Epithelial cell of prostate (primary cell): ENCODE measurements at regions not wholly inside any gene's neighbourhood (a gene's known extent, or its start where the extent isn't known, plus 50 kb on each side); places are given as distances from the start of the nearest gene placed in this dataset.
"Not testable (repeated sequence)": the region's sequence is repeated elsewhere in the genome, so short reads cannot be mapped to it uniquely, and the experiment has no call there.

Experiments used
- DNase-seq: peaks from one replicate; pipeline ENCODE4 v3.0.0-alpha.2; 2011; ENCODE audit warnings: low read depth, low spot score
- H3K27ac ChIP-seq: fragments of 450-650 bp; 2 replicates; pipeline ENCODE4 v1.5.1; 2017; ENCODE audit warnings: mild to moderate bottlenecking

DNA sequence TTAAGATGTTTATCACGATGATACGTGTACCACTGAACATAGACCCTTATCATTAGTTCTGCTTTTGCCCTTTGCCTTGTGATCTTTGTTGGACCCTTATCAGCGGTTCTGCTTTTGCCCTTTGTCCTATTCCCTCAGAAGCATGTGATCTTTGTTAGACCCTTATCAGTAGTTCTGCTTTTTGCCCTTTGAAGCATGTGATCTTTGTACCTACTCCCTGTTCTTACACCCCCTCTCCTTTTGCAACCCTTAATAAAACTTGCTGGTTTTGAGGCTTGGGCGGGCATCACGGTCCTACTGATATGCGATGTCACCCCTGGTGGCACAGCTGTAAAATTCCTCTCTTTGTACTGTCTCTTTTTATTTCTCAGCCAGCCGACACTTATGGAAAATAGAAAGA lies 117.0 kb downstream of the SDHAF3 start:
- H3K27ac ChIP-seq, DNase-seq: not testable (repeated sequence)

DNA sequence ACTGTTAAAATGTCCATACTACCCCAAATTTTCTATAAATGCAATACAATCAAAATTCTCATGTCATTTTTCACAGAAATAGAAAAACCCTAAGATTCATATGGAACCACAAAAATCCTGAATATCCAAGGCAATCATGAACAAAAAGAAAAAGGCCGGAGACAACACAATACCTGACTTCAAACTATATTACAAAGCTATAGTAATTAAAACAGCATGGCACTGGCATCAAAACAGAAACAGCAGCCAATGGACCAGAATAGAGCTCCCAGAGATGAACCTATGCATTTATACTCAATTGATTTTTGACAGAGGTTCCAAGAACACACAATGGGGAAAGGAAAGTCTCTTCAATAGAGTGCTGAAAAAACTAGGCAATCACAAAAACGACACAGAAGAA lies 128.8 kb downstream of the SDHAF3 start:
- H3K27ac ChIP-seq, result no peak overlapping the region
- no peak for DNase-seq

DNA sequence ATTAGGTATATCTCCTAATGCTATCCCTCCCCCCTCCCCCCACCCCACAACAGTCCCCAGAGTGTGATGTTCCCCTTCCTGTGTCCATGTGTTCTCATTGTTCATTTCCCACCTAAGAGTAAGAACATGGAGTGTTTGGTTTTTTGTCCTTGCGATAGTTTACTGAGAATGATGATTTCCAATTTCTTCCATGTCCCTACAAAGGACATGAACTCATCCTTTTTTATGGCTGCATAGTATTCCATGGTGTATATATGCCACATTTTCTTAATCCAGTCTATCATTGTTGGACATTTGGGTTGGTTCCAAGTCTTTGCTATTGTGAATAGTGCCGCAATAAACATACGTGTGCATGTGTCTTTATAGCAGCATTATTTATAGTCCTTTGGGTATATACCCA lies 140.7 kb downstream of the SDHAF3 start:
- DNase-seq, result not testable (repeated sequence)

DNA sequence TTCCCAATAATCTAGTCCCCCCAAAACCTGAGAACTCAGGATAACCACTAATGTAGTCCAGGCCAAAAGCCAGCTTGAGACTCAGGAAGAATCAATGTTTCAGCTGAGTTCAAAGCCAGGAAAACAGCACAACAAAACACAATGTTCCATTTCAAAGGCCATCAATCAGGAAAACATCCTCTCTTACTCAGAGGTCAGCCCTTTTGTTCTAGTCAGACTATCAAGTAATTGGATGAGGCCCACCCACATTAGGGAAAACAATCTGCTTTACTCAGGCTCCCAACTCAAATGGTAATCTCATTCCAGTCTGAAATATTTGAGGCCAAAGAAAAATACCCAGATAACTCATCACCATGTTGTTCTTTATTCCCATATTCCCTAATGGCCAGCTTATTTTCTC lies 152.2 kb downstream of the SDHAF3 start:
- no peak overlapping the region for H3K27ac ChIP-seq
- no peak for DNase-seq

More for the DNA sequence above, 140.7 kb downstream of the SDHAF3 start:
- not testable (repeated sequence) for H3K27ac ChIP-seq

DNA sequence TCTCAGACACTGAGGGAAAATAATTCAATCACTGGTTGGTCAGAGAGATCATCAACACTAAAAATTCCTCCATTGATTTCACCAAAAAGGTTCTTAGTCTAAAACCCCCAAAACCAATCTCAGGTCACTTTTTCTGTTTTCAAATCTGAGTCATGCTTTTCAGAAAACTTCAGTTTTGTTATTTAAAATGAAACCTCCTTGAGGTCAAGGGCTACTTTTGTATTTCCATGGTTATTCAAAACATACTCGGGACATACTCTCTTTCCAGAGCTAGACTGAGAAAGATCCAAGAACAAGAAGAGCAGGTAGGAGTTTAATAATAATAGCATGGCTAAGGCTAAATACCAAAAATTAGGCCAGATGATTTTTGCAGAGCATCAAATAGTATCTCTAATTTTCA lies 152.8 kb downstream of the SDHAF3 start:
- no peak for DNase-seq
- no peak overlapping the region for H3K27ac ChIP-seq

DNA sequence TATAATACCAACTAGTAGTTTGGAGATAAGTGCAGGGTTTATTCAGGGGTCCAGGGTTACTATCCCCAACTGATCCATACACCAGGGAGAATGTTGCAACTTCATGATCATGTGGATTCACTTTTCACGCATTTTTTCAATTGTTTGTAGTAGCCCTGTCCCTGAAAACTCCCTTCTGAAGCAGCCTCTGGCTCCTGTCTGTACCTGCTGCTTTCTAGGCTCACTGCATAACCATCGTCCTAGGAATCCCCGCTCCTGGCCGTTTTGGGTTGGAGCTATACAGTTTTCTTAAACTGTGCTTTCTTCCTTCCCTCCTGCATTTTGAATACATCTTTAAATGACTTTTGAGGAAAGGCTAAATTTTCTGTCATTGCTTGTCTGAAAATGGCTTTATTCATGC lies 154.1 kb downstream of the SDHAF3 start:
- no peak overlapping the region for H3K27ac ChIP-seq
- no peak for DNase-seq

DNA sequence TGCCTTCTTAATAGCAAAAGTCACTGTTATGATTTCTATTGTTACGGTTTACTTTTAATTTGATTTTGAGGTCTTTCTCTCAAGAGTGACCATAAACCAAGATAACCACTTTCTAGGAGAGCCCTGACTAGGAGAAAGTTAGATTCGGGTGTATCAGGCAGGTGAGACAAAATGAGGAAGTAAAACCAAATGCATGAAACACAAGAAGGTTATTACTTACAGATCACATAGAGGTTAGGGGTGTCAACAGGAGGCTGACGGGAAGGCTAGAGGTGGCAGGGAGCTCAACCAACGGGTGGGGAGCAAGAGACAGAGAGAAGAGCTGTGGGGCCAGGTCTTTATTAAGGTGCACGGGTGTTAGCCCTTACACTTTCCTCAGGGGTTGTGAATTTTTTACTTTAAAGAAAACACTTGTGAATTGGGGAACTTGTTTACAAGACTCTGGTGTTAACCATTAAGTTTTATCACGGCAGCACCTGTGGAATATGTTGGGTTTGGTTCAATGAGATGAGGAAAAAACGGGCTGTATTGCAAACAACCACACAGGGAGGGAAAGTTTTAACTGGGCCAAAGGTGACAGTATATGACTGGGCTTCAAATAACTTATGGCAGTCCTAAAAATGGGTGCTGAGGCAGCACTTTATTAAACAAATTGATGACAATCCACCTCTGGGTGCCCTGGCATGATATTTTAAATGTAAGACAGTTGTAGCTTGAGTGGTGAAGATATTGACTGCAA lies 154.9 kb downstream of the SDHAF3 start:
- no peak overlapping the region for H3K27ac ChIP-seq
- DNase-seq, result no peak

DNA sequence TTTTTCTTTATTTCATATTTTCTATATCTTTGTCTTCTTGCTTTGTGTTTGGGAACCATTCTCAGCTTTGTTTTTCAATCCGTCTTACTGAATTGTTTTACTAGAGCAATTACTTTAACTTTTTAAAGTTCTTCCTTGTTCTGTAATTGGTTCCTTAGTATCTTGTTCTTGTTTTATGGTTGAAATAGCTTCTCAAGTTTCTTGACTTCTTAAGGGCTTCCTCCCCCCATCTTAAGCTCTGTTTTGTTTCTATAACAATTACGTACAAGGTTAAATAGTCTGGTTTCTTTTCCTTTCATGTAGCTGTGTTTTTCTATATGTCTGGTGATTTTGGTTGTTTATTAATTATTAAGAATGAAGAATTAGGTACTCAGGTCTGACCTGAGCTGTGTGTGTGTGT lies 158.0 kb downstream of the SDHAF3 start:
- DNase-seq, result no peak
- no peak overlapping the region for H3K27ac ChIP-seq

DNA sequence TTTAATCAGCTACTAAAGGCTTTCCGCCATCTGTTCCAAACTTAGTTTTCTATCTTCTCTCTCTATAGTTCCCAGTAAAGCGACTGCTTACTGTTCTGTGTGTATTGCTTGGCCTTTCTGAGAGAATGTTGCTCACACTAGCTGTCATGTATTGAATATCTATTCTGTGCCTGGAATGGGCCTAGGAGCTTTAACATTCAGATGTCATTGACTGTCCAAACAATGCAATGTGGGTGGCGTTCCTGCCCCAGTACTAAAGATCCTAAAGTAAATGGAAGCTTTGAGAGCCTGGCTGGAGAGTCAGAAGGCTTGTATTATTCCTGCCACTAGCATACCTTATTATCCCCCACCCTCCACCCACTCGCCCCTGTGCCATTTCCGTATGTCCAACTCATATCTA lies 163.5 kb downstream of the SDHAF3 start:
- DNase-seq, result no peak
- H3K27ac ChIP-seq, result no peak overlapping the region

DNA sequence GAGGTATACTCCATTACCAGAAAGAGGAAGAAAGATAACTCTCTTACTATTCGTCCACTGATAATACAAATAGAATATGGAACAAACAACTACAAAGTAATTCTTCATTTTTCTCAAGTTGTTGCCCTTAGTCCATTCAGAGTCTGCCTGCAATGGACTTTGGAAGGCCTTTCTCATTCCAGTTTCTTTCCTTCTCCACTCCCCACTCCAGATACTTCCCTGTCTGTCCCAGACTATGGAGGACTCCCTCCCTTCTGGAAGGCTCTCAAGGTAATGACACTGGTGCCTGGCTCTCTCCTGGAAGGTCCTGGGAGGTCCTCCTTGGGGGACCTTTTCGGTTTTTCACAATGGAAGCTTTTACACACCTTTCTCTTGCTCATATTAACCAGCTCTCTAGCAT lies 167.8 kb downstream of the SDHAF3 start:
- no peak for DNase-seq
- no peak overlapping the region for H3K27ac ChIP-seq

DNA sequence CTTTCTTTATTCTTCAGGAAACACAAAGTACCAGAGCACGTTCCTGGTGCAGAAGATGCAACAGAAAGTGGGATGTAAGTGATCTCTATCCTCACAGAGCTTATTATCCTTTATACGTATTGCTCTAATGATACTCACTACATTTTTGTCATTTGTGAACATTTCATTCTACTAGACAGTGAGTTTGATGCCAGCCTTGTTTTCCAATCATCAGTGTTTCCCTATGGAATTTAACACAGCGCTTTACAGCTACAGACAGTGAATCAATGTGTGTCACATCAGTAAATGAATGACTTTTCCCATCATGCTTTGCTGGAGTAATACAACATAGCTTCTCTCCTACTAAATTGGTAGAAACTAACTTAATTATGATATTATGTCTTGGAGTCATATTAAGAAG lies 175.5 kb downstream of the SDHAF3 start:
- no peak overlapping the region for H3K27ac ChIP-seq
- no peak for DNase-seq

DNA sequence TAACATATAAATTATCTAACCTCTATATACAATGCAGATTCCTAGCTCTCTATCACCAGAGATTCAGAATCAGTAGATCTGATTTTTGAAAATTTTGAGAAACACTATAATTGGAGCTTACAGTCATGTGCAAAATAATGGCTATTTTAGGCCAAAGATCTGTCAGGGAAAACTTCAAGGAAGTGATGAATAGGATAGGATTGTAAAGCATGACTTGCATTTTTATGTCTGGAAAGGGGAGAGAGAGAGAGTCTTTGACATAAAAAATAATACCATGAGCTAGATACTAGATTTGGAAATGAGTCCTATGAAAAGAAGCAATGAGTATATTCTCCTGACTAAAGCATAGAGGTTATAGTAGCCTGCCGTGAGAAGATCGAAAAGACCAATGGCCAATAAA lies 181.1 kb downstream of the SDHAF3 start:
- no peak overlapping the region for H3K27ac ChIP-seq
- DNase-seq, result no peak

DNA sequence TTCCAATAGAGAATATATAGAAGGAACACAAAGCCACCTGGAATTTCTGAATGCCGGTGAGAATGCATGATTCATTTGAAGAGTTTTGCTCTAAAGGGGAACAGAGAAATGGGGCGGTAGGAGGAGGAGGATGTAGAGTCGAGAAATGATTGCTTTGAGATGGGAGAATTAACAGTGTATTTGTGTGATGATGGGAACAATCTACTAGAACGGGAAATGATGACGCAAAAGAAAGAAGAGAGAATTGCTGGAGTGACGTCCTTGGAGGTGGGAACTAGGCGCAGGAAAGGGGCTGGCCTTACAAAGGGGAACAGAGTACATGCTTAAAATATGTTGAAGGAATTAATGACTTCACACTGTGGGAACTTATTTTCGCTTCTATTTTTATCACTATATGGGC lies 188.1 kb downstream of the SDHAF3 start:
- no peak overlapping the region for H3K27ac ChIP-seq
- no peak for DNase-seq

DNA sequence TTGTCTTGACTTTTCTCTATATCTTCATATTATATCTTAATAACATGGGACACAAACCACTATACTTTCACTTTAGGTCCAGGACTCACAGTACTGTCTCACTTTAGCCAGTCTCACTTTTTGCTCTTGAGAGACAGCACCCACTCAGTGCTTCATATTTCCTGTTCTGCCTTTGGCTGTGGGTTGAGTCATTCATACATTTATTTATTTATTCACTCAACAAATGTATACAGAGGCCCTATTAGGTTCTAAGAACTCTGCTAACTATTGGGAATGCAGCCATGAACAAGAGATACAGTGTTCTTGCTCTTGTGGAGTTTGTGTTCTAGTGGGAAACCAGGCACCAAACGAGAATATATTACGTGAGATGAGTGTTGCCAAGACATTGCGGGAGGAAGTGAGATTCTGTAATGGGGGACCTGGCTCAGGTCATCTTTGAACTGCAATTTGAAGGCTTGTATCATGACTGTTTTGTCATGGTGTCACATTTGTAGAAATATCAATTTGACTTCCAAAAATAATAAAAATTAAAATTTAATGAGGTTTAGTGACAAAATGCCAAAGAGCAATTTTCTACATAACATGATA lies 190.1 kb downstream of the SDHAF3 start:
- no peak overlapping the region for H3K27ac ChIP-seq
- no peak for DNase-seq

DNA sequence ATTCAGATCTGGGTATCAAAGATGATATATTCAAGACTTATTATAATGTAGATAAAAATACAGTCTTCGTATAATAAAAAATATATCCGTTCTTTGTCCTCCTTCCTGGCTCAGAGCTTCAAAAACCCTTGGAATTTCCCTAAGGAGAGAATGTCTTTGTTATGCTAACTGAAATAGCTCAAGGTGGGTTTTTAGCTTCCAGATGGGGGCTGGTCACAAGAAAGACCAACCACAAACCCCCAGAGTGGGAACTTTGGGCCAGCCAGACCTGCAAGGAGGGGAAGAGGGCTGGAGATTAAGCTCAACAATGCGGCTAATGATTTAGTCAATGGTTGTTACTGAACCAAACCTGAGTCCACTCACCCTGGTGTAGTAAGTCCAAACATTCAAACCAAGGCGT lies 196.4 kb downstream of the SDHAF3 start:
- no peak overlapping the region for H3K27ac ChIP-seq
- DNase-seq, result no peak

DNA sequence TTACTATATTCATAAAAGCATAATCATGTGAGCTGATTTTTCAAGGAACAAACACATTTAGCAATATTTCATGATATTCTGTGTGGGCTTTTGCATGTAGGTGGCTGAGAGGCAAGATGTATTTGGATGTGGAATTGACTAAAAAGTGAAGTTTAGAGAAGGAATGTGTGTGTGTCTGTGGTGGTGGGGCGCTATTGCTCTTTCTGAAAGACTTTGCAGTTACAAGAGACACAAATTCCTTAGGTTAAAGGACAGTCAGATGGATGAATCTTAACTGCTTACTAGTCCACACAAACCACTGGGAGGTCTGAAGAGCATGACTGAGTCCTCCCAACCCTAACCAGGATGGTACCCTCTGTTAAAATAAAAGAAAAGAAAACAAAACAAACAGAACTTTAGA lies 200.1 kb downstream of the SDHAF3 start:
- no peak overlapping the region for H3K27ac ChIP-seq
- no peak for DNase-seq

DNA sequence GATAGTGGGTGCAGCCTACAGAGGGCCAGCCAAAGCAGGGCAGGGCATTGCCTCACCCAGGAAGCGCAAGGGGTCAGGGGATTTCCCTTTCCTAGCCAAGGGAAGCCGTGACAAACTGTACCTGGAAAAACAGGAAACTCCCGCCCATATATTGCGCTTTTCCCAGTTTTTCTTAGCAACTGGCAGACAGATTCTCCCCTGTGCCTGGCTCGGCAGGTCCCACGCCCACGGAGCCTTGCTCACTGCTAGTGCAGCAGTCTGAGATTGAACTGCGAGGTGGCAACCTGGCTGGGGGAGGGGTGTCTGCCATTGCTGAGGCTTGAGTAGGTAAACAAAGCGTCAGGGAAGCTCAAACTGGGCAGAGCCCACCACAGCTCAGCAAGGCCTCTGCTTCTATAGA lies 212.4 kb downstream of the SDHAF3 start:
- H3K27ac ChIP-seq, DNase-seq: not testable (repeated sequence)

DNA sequence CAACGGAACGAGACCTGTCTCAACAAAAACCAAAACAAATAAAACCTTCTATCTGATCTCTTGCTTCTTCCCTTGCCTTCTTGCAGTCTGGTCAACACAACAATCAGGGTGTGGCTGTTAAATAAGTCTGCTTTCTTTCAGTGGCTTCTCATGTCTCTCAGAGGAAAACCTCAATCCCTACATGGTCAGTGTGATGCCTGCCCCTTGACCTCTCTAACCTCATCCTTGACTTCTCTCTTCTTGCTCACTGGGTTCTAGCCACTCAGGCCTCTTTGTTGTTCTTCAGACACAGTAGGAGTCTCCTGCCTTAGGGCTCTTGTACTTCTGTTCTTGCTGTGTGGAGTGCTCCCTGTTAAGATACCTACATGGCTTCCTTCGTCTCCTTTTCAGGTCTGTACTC lies 220.4 kb downstream of the SDHAF3 start:
- DNase-seq, result no peak
- H3K27ac ChIP-seq, result no peak overlapping the region

DNA sequence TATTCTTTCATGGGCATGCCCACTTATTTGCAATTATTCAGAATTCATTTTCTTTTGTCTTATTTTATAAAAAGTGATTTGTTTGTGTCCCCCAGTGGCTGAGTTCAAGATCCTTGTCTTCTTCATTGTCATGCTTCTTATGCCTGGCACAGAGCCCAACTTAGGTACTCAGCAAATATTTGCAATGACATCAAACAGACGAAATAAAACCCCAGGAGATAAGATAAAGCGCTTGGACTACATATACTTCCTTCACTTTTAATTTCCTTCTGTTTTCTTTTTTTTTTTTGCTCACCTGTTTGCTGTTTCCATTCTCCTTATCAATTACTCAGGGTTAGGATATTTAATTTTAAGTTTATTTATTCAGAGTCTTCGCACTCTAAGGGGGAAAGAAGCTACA lies 225.0 kb downstream of the SDHAF3 start:
- no peak for DNase-seq
- no peak overlapping the region for H3K27ac ChIP-seq

DNA sequence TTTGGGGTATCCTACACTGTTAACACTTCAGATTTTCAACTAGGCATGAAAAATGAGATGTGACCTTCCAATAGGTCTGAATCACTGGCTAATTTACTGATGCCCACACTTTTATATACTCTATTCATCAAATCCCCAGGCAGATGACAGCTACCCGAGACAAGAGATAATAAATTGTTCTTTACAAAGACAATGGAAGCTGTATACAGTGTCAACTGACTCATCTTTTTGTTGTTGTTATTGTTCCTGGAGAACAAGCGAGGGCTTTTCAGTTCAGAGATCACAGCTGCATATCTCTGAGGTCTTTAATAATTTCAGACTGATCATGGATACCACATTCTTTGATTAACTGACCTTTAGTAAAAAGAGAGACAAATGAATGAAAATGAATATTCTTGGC lies 228.9 kb downstream of the SDHAF3 start:
- DNase-seq, result no peak
- H3K27ac ChIP-seq, result no peak overlapping the region

DNA sequence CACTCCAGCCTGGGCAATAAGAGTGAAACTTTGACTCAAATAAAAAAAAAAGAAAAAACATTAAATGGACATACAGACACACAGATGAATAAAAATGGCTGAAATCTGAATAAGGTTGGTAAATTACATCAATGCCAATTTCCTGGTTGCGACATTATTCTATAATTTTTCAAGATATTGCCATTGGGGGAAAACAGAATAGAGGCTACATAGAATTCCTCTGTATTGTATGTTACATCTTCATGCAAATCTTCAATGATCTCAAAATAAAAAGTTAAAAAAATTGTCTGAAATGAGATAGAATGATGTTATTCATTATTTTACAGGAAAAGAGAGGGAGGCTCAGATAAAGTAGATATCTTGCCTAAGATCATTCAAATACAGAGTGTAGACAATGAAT lies 234.0 kb downstream of the SDHAF3 start:
- H3K27ac ChIP-seq, result no peak overlapping the region
- no peak for DNase-seq

DNA sequence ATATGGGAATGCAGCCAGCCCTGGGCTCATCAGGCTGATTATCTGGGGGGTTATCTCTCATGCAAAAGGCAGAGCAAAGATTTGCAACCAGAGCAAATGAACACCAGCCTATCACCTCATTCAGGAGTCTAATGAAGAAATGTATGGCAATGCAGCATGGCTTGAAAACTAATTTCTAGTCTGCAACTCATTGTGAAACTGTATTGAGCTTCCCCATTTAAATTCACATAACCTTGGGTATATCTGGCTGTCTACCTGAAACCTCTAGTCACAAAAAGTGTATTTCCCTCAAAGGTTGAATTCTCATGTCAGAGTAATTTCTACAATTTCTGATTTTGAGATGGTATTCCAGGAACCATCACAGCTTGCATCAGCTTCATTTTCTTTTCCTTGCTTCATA lies 240.0 kb downstream of the SDHAF3 start:
- DNase-seq, result no peak

More for the DNA sequence above, 240.0 kb downstream of the SDHAF3 start:
- no peak overlapping the region for H3K27ac ChIP-seq
